A549 (cell line): ENCODE measurements at regions not wholly inside any gene's neighbourhood (a gene's known extent, or its start where the extent isn't known, plus 50 kb on each side); places are given as distances from the start of the nearest gene placed in this dataset.

ENCODE experiments used
- ATAC-seq, 2 experiments: fragments of 200-7000 bp in 1 of 2; fragments of >200 bp in 1 of 2; cut with Nextera tagmentation in 1 of 2; cut with Tn5 transposase in 1 of 2; 3 replicates each; pipeline versions ENCODE4 v1.8.0 to v1.9.1; 2018 to 2020; ENCODE audit warnings: mild to moderate bottlenecking in 1 of 2, moderate library complexity in 1 of 2
- CTCF ChIA-PET: fragments of 300-600 bp; sonication (Branson Sonifier 250); formaldehyde crosslinking; extraction: SDS; loops from one replicate; lab custom pipeline; 2021; ENCODE audit warnings: antibody characterized with exemption, inconsistent platforms; lab: Yijun Ruan, JAX
- POLR2A ChIA-PET: fragments of 350-600 bp; formaldehyde crosslinking; extraction: SDS; loops from one replicate; lab custom pipeline; 2021; ENCODE audit warnings: antibody characterized with exemption, inconsistent platforms; lab: Yijun Ruan, JAX
- DNase-seq, 2 experiments: peaks; one replicate each; pipeline versions ENCODE4 v3.0.0 to v3.0.0-alpha.2; 2011 to 2016; ENCODE audit warnings: low read depth in 1 of 2, low spot score in 1 of 2
- FAIRE-seq: peaks from 2 replicates; lab custom pipeline; 2011; peaks lifted over from hg19 to GRCh38; lab: Jason Lieb, UNC
- H3K27ac ChIP-seq, 2 experiments: fragments of >200 bp; sonication (Bioruptor Twin); formaldehyde crosslinking; 3 replicates each; pipeline ENCODE4 v1.5.1; 2016 to 2017
- H3K4me1 ChIP-seq: fragments of >200 bp; sonication (Bioruptor Twin); formaldehyde crosslinking; 3 replicates; pipeline ENCODE4 v1.6.1; 2016
- H3K4me2 ChIP-seq: fragments of >200 bp; sonication (Bioruptor Twin); formaldehyde crosslinking; 3 replicates; pipeline ENCODE4 v1.6.1; 2016
- H3K4me3 ChIP-seq: fragments of >200 bp; sonication (Bioruptor Twin); formaldehyde crosslinking; 3 replicates; pipeline ENCODE4 v1.5.1; 2016
- H3K9me3 ChIP-seq: fragments of >200 bp; sonication (Bioruptor Twin); formaldehyde crosslinking; 3 replicates; pipeline ENCODE4 v1.6.1; 2016
- BHLHE40 ChIP-seq: IDR thresholded peaks from 2 replicates; pipeline ENCODE4 v1.6.1; 2012; ENCODE audit warnings: low read depth, low read length, inconsistent platforms
- CBX2 ChIP-seq: fragments of 200-600 bp; sonication (generic); IDR thresholded peaks from 2 replicates; pipeline ENCODE4 v1.6.1; 2016; ENCODE audit warnings: low read depth, mild to moderate bottlenecking, borderline replicate concordance
- CHD2 ChIP-seq: fragments of 150-350 bp; IDR thresholded peaks from 2 replicates; pipeline ENCODE4 v1.6.1; 2014; ENCODE audit warnings: low read length; ENCODE audit not compliant: partially characterized antibody
- CHD4 ChIP-seq: fragments of 200-600 bp; sonication (generic); IDR thresholded peaks from 2 replicates; pipeline ENCODE4 v1.6.1; 2016; ENCODE audit warnings: antibody characterized with exemption, mild to moderate bottlenecking, borderline replicate concordance
- EP300 ChIP-seq, 2 experiments: fragments of >200 bp; sonication (Bioruptor Twin); formaldehyde crosslinking; IDR thresholded peaks; 2 replicates in 1 of 2; 3 replicates in 1 of 2; pipeline ENCODE4 v1.6.1; 2016 to 2017
- ESRRA ChIP-seq: fragments of 150-350 bp; IDR thresholded peaks from 2 replicates; pipeline ENCODE4 v1.6.1; 2014; ENCODE audit warnings: mild to moderate bottlenecking, low read length, borderline replicate concordance
- HOXB13 ChIP-seq: fragments of 250-450 bp; sonication (Bioruptor Pico); IDR thresholded peaks from 2 replicates; pipeline ENCODE4 v1.5.0; 2020; ENCODE audit warnings: low read depth, mild to moderate bottlenecking, moderate library complexity
- HOXB5 ChIP-seq: fragments of 250-450 bp; sonication (Bioruptor Pico); IDR thresholded peaks from 2 replicates; pipeline ENCODE4 v1.5.0; 2020; ENCODE audit warnings: mild to moderate bottlenecking, moderate library complexity
- KDM5A ChIP-seq: fragments of 200-600 bp; sonication (generic); IDR thresholded peaks from 2 replicates; pipeline ENCODE4 v1.6.1; 2016; ENCODE audit warnings: antibody characterized with exemption, mild to moderate bottlenecking
- MAFK ChIP-seq: fragments of 450-650 bp; IDR thresholded peaks from 2 replicates; pipeline ENCODE4 v1.6.1; 2014; ENCODE audit not compliant: partially characterized antibody
- MAZ ChIP-seq: fragments of 150-350 bp; IDR thresholded peaks from 2 replicates; pipeline ENCODE4 v1.6.1; 2014; ENCODE audit warnings: antibody characterized with exemption, low read depth, low read length, borderline replicate concordance
- NFE2L2 ChIP-seq: fragments of 150-350 bp; conservative IDR thresholded peaks from 2 replicates; pipeline ENCODE4 v1.6.1; 2014; ENCODE audit warnings: low read length
- NPAS2 ChIP-seq: fragments of 250-450 bp; sonication (Bioruptor Pico); IDR thresholded peaks from 2 replicates; pipeline ENCODE4 v1.8.0; 2022; ENCODE audit warnings: mild to moderate bottlenecking, moderate library complexity, borderline replicate concordance
- RAD21 ChIP-seq, 2 experiments: fragments of >200 bp in 1 of 2; sonication (Bioruptor Twin) in 1 of 2; formaldehyde crosslinking in 1 of 2; IDR thresholded peaks in 1 of 2; conservative IDR thresholded peaks in 1 of 2; 2 replicates in 1 of 2; 3 replicates in 1 of 2; pipeline ENCODE4 v1.6.1; 2012 to 2018; ENCODE audit warnings: inconsistent platforms in 1 of 2
- RARB ChIP-seq: fragments of 250-450 bp; sonication (Bioruptor Pico); IDR thresholded peaks from 2 replicates; pipeline ENCODE4 v1.8.0; 2021; ENCODE audit warnings: mild to moderate bottlenecking, moderate library complexity
- RFX5 ChIP-seq: fragments of 450-650 bp; IDR thresholded peaks from 2 replicates; pipeline ENCODE4 v1.7.1; 2014; ENCODE audit warnings: antibody characterized with exemption, mild to moderate bottlenecking, moderate library complexity
- TP53 ChIP-seq: fragments of 250-450 bp; sonication (Bioruptor Pico); IDR thresholded peaks from 2 replicates; pipeline ENCODE4 v1.5.0; 2021; ENCODE audit warnings: mild to moderate bottlenecking, moderate library complexity
- ZC3H11A ChIP-seq: fragments of 450-650 bp; IDR thresholded peaks from 2 replicates; pipeline ENCODE4 v1.6.1; 2014; ENCODE audit warnings: antibody characterized with exemption, mild to moderate bottlenecking
- ZFP36 ChIP-seq: fragments of 450-650 bp; IDR thresholded peaks from 2 replicates; pipeline ENCODE4 v1.6.1; 2014; ENCODE audit warnings: borderline replicate concordance; ENCODE audit not compliant: partially characterized antibody
- ZNF302 ChIP-seq: fragments of 250-450 bp; sonication (Bioruptor Pico); IDR thresholded peaks from 2 replicates; pipeline ENCODE4 v1.9.0; 2021; ENCODE audit warnings: inconsistent platforms, mild to moderate bottlenecking, moderate library complexity
- ZSCAN20 ChIP-seq: fragments of 250-450 bp; sonication (Bioruptor Pico); IDR thresholded peaks from 2 replicates; pipeline ENCODE4 v1.8.0; 2022; ENCODE audit warnings: mild to moderate bottlenecking, moderate library complexity
- WGBS: methylation state at CpG from one replicate; pipeline ENCODE4 v1.1.6; 2017; ENCODE audit errors: missing lambda C conversion rate; 5-methylcytosine and 5-hydroxymethylcytosine counted together
- TF ChIP-seq, protein P1 (sequence below): IDR thresholded peaks from 2 replicates; pipeline ENCODE4 v1.6.1; 2012; ENCODE audit warnings: low read depth, borderline replicate concordance
- TF ChIP-seq, protein P2 (sequence below): fragments of >200 bp; sonication (Bioruptor Twin); formaldehyde crosslinking; IDR thresholded peaks from 3 replicates; pipeline ENCODE4 v1.5.1; 2016
- TF ChIP-seq, protein P3 (sequence below): IDR thresholded peaks from 2 replicates; pipeline ENCODE4 v1.6.1; 2012
- TF ChIP-seq, protein P4 (sequence below): IDR thresholded peaks from 2 replicates; pipeline ENCODE4 v1.6.1; 2012
- TF ChIP-seq, protein P5 (sequence below): fragments of 150-350 bp; IDR thresholded peaks from 2 replicates; pipeline ENCODE4 v1.6.1; 2014; ENCODE audit warnings: low read depth, mild to moderate bottlenecking, low read length

DNA sequence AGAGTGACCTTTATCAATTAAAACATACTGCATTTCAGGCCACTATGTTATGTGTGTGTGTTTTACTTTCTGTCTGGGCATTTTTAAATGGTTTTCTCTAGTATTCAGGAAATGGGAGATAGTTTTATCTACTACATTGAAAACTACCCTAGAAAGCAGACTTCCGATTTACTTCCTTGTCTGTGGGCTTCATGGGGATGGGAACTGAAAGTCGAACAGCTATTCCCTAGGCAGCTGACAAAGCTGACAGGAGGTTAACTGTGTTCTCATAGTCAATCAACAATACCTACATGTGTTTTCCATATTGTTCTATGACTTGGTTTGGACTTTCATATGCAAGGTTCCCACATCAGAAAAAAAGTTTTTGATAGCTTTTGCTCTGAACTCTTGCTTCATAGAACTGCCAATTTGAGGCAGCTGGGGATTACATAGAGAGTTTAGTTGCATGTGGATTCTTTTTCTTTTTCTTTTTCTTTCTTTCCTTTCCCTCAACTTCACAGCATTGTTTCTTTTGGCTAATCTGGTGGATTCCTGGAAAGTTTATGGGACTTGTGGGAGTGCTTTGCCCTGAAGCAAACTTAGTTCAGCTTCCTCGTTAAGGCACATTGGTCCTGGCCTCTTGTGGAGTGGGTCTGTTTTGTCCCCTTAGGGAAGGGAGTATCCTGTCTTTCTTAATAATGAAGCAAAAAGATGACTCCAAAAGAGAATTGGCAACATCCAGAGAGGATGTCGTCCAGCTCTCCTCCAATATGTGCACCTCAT is 327.1 kb upstream of the GIMD1 start:
- H3K9me3 ChIP-seq, result no peaks in the 10 kb centered on the region
- no peak for FAIRE-seq
- no peak overlapping the region for H3K27ac ChIP-seq
- no peak overlapping the region for H3K4me3 ChIP-seq
- POLR2A ChIA-PET, result no interaction called here
- H3K4me1 ChIP-seq, result no peaks in the 10 kb centered on the region
- WGBS, result 37% methylated on average over 4 of the region's 4 CpGs
- TF ChIP-seq CBX2 (no peak), CHD2 (no peak), HOXB13 (CRISPR knock-in tag) (no peak), ZSCAN20 (no peak), RAD21 (conservative IDR thresholded peaks at IDR 0.05 in 1 of 2, IDR thresholded peaks at IDR 0.05 in 1 of 2) (no peak), ZFP36 (no peak), BHLHE40 (no peak)
- TF ChIP-seq, protein P1, sequence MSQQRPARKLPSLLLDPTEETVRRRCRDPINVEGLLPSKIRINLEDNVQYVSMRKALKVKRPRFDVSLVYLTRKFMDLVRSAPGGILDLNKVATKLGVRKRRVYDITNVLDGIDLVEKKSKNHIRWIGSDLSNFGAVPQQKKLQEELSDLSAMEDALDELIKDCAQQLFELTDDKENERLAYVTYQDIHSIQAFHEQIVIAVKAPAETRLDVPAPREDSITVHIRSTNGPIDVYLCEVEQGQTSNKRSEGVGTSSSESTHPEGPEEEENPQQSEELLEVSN, result no peak
- TF ChIP-seq, protein P2, sequence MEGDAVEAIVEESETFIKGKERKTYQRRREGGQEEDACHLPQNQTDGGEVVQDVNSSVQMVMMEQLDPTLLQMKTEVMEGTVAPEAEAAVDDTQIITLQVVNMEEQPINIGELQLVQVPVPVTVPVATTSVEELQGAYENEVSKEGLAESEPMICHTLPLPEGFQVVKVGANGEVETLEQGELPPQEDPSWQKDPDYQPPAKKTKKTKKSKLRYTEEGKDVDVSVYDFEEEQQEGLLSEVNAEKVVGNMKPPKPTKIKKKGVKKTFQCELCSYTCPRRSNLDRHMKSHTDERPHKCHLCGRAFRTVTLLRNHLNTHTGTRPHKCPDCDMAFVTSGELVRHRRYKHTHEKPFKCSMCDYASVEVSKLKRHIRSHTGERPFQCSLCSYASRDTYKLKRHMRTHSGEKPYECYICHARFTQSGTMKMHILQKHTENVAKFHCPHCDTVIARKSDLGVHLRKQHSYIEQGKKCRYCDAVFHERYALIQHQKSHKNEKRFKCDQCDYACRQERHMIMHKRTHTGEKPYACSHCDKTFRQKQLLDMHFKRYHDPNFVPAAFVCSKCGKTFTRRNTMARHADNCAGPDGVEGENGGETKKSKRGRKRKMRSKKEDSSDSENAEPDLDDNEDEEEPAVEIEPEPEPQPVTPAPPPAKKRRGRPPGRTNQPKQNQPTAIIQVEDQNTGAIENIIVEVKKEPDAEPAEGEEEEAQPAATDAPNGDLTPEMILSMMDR, result no peak
- no peak for DNase-seq
- CTCF ChIA-PET, result no interaction called here
- no peak overlapping the region for H3K4me2 ChIP-seq
- no peak for ATAC-seq

DNA sequence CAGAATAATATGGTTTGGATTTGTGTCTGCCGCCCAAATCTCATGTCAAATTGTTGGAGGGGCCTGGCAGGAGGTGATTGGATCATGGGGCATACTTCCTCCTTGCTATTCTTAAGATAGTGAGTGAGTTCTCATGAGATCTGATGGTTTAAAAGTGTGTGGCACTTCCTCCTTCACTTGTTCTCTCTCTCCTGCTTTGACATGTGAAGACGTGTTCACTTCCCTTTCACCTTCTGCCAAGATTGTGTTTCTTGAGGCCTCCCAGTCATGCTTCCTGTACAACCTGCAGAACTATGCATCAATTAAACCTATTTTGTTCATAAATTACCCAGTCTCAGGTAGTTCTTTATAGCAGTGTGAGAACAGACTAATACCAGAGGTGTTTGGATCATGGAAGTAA is 325.7 kb upstream of the GIMD1 start:
- WGBS, result 48% methylated on average over 2 of the region's 2 CpGs
- TF ChIP-seq MAFK, result no peak
- no peak for TF ChIP-seq ESRRA
- no peak for TF ChIP-seq ZNF302 (CRISPR knock-in tag)
- no peak for TF ChIP-seq ZSCAN20
- no peak for TF ChIP-seq TP53 (CRISPR knock-in tag)
- no peak for TF ChIP-seq CHD4
- TF ChIP-seq HOXB5 (CRISPR knock-in tag), result no peak
- TF ChIP-seq RARB (CRISPR knock-in tag), result no peak
- TF ChIP-seq, protein P3, sequence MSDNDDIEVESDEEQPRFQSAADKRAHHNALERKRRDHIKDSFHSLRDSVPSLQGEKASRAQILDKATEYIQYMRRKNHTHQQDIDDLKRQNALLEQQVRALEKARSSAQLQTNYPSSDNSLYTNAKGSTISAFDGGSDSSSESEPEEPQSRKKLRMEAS, result no peak
- Histone ChIP-seq H3K4me2 (no peak overlapping the region), H3K9me3 (no peaks in the 10 kb centered on the region), H3K4me3 (no peak overlapping the region), H3K27ac (no peak overlapping the region), H3K4me1 (no peaks in the 10 kb centered on the region)
- FAIRE-seq (no peak), ATAC-seq (no peak), DNase-seq (no peak)
- POLR2A ChIA-PET, result no interaction called here
- CTCF ChIA-PET, result no interaction called here

DNA sequence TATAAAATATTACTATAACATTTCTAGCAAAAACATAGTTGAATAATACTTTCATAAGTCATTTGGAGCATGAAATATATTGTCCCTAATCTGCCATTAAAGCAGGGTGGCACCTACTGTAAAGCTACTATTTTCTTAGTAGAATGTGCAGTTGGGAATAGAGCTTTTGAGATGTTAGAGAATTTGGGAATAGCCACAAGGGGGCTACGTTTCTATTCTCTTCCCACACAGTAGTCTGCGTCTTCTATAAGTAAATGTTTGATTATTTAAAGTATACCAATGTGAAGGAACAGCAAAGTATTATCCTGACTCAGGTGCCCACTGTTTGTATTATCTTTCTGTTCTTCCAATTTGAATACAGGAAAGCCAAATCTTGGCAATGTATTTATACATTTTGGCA is 323.2 kb upstream of the GIMD1 start:
- Histone ChIP-seq H3K4me3 (no peak overlapping the region), H3K27ac (no peak overlapping the region), H3K4me1 (no peaks in the 10 kb centered on the region), H3K9me3 (no peaks in the 10 kb centered on the region), H3K4me2 (no peak overlapping the region)
- POLR2A ChIA-PET, result no interaction called here
- TF ChIP-seq EP300 (IDR thresholded peaks at IDR 0.05) (no peak), ZC3H11A (no peak), KDM5A (no peak), RFX5 (no peak), ZFP36 (no peak), MAZ (no peak), RAD21 (conservative IDR thresholded peaks at IDR 0.05 in 1 of 2, IDR thresholded peaks at IDR 0.05 in 1 of 2) (no peak), NPAS2 (no peak), NFE2L2 (no peak)
- TF ChIP-seq, protein P4, sequence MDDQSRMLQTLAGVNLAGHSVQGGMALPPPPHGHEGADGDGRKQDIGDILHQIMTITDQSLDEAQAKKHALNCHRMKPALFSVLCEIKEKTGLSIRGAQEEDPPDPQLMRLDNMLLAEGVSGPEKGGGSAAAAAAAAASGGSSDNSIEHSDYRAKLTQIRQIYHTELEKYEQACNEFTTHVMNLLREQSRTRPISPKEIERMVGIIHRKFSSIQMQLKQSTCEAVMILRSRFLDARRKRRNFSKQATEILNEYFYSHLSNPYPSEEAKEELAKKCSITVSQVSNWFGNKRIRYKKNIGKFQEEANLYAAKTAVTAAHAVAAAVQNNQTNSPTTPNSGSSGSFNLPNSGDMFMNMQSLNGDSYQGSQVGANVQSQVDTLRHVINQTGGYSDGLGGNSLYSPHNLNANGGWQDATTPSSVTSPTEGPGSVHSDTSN, result no peak
- TF ChIP-seq, protein P5, sequence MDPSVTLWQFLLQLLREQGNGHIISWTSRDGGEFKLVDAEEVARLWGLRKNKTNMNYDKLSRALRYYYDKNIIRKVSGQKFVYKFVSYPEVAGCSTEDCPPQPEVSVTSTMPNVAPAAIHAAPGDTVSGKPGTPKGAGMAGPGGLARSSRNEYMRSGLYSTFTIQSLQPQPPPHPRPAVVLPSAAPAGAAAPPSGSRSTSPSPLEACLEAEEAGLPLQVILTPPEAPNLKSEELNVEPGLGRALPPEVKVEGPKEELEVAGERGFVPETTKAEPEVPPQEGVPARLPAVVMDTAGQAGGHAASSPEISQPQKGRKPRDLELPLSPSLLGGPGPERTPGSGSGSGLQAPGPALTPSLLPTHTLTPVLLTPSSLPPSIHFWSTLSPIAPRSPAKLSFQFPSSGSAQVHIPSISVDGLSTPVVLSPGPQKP, result no peak
- FAIRE-seq (no peak), ATAC-seq (no peak), DNase-seq (no peak)
- WGBS, result 3% methylated on average over 2 of the region's 2 CpGs
- CTCF ChIA-PET, result no interaction called here
